Medulla oblongata (tissue), 1 donor: ENCODE measurements at regions not wholly inside any gene's neighbourhood (a gene's known extent, or its start where the extent isn't known, plus 50 kb on each side); places are given as distances from the start of the nearest gene placed in this dataset.
A peak's percentile ranks its signal among the peaks of the same experiment; 100 is the strongest.

Experiments used
- DNase-seq: peaks from one replicate; pipeline ENCODE4 v3.0.0-alpha.2; 2015; ENCODE audit errors: extremely low spot score

DNA sequence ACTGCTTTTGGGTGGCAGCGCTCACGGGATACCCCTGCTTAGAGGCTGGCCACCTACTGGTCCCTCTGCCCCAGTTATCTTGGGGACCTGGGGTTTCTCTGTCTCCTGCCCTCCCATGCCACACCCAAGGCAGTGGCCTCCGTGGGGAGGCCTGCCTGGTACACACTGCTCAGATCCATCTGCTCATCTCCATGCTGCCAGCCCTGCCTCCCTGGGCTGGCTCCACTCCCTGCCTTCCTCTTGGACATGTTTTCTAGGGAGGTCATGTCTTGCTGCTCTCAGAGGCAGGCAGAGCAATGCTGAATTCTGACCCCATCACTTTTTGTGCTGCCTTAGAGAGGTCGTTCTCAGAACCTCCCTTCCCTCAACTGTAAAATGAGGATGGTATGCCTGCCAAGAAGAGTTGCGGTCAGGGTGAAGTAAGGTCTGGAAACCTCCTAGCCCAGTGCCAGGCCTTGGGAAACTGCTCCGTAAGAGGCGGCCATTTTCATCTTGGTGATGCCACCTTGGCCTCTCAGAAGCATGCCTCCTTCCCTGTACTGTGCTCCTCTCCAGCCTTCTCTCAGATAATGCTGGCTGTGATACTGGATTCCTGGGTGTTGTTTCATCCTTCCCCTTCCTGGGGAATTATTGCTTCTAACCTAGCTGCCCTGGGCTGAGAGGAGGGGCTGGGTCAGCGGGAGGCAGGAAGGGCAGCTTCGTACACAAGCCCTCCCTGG, 186.4 kb upstream of the ZBED5 start:
- DNase-seq: no peak

DNA sequence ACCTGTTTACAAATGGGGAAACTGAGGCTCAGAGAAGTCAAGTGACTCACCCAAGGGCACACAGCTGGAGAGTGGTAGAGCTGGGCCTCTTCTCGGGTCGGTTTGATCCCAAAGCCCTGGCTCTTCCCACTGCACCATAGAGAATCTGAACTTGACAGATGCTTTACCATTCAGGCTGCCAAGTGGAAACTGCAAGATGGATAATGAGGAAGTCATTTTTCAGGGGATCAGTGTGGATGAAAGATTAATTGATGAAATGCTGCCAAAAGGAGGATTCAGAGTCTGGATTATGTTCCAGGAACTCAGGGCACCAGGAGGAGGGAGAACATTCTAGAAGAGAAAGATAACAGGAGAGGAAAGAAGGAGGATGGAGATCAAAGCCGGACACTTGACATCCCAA, 185.9 kb upstream of the ZBED5 start:
- DNase-seq: no peak

- DNase-seq: no peak
Measured at GRCh38 chr11:11039208-11039965, 181.5 kb upstream of the ZBED5 start.

- no peak for DNase-seq
Measured at GRCh38 chr11:11038782-11039181, 180.9 kb upstream of the ZBED5 start.

GRCh38 chr11:11038352-11038751, 180.5 kb upstream of the ZBED5 start:
- DNase-seq: peak; percentile 37

GRCh38 chr11:11036848-11037732, 179.2 kb upstream of the ZBED5 start:
- DNase-seq: peak; percentile 80

GRCh38 chr11:11036185-11036847, 178.5 kb upstream of the ZBED5 start:
- DNase-seq: no peak

GRCh38 chr11:11035331-11035730, 177.5 kb upstream of the ZBED5 start:
- no peak for DNase-seq

GRCh38 chr11:11034476-11034875, 176.6 kb upstream of the ZBED5 start:
- no peak for DNase-seq

GRCh38 chr11:11032066-11032465, 174.2 kb upstream of the ZBED5 start:
- DNase-seq: no peak

DNA sequence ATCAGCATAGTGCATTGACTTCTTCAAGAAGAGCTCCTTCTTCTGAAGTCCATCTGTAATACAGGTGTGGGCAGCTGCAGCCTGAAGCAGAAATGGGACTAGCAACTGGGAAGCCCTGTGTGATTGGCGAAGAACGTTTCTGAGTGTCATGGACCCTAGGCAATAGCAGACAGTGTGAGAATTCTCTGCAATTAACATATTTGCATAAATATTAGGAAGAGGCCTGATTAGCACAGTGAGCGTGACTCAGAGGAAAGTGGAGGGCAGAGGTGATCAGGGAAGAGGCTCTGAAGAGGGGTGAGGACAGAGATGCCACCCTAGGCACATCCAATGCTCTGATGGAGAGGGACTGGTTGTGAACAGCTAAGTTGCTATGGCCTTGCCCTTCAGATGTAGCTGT, 171.2 kb upstream of the ZBED5 start:
- no peak for DNase-seq

DNA sequence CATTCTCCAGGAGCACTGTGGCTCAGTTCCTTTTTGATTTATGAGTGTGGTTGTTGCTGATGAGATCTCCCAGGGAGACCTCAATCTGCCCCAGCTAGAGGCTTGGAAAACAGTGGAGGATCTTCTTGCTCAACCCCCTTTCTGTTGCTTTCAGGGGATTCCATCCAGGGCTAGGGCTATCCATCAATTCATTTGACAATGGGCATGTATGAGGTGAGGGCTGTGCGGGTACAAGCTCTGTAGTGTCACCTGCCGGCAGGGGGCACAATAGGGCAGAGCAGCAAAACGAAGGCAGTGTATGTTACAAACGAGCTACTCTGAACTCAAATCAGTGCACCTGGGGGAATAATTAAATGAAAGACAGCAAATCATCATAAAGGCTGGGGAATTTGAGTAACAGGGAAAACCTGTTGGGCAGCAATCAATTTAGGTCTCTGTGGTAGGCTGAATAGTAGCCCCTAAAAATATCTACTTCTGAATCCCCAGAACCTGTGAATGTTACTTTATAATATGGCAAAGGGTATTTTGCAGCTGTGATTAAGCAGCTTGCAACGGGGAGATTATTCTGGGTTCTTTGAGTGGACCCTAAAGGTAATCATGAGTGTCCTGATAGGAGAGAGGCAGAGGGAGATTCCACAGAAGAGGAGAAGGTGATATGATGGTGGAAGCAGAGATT, 170.3 kb upstream of the ZBED5 start:
- DNase-seq: peak; percentile 68

DNA sequence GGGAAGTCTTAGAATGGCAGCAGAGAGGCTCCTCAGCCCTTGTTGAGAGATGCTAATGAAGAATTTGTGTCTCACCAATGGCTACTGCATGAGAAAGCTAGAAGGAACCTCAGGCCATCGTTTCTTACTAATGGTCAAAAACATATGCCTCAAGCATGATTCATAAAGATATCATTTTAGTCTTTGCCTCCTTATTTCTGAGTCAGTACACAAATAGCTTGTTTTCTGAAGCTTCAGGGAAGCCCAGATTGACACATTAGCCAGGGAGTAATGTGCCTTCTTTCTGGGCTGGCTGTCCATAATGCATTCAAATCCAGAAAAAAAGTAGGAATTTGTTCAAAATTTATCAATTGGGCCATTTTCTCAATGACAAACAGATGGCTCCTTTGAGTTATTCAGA, 169.4 kb upstream of the ZBED5 start:
- no peak for DNase-seq

DNA sequence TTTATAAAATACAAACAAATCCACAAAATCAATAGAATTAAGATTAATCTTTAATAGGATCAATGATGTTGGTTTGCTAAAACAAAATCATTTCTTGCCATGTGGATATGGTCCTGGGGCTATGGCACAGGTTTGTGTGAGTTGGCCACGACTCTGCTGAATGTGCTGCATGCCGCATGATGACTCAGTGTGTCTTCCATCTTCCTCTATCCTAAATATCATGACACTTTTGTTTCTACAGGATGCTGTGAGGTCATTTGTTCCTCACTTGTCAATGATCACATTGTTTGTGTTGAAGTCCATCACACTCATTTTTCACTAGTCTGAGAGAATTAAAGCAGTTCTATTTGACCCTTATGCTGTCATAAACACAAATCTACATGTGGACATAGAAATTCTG, 167.2 kb upstream of the ZBED5 start:
- DNase-seq: no peak

DNA sequence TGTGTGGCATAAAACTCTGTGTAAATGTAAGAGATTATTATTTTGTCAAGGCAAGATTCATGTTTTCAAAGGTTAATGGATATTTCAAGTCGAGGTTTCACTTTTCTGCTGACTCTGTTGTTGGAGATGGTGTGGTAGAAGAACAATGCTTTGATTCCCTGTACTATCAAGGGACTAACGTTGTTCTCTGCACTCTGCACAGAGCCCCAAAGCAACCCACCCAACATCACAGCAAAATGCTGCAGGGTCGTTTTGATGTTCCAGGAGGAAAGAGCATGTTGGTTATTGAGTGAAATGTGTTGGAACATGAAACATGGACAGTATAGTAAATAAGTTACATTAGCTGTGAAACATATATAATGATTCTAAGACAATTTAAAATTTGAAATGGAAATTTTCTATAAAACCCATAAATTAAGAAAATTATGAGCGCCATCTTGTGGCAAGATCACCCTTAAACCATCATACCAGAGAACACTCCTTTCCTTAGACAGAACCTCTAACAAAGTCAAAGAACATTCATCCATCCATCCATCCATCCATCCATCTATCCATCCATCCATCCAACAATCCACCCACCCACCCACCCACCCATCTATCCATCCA, 164.4 kb upstream of the ZBED5 start:
- DNase-seq: no peak

- no peak for DNase-seq
Measured at GRCh38 chr11:11021563-11021962, 163.7 kb upstream of the ZBED5 start.

DNA sequence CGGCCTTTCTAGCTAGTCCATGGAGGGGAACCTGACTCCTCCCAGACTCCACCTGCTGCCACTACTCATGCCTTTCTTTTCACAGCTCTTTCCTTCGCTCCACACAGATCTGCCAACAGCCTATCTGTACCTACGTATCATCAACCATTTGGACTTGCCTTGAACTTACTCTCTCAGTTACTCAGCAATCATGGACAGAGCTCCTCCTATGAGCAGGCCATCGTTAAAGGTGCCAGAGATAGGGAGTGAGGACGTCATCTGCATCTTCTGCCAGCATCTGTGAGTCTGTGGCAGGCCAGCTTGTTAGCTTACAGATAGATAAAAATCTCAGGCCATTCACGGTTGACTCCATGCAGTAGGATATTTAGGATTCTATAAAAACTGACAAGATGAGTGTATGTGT, 162.9 kb upstream of the ZBED5 start:
- no peak for DNase-seq

GRCh38 chr11:11020219-11020726, 162.4 kb upstream of the ZBED5 start:
- no peak for DNase-seq

DNA sequence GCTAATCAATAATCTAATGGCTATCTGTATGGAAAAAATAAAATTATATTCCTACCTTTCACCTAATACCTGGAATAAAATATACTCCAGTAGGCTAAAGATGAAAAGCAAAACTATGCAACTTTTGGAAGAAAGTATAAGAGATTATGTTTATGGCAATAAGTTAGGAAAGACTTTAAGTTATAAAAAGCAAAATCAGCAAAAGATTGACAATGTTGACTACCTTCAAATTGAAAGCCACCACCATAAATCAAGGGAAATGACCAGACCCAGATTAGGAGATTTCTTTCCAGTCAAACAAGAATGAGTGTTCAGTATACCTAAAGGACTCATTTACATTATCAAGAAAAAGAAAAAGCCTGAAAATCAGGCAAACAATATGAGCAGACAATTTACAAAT, 159.1 kb upstream of the ZBED5 start:
- DNase-seq: no peak

- DNase-seq: no peak
Measured at GRCh38 chr11:11016068-11016467, 158.2 kb upstream of the ZBED5 start.

- no peak for DNase-seq
Measured at GRCh38 chr11:11011617-11012016, 153.8 kb upstream of the ZBED5 start.
